ENCODE measurements at regions not wholly inside any gene's neighbourhood (a gene's known extent, or its start where the extent isn't known, plus 50 kb on each side); places are given as distances from the start of the nearest gene placed in this dataset.
"Not testable (repeated sequence)": the region's sequence is repeated elsewhere in the genome, so short reads cannot be mapped to it uniquely, and the experiment has no call there.

DNA sequence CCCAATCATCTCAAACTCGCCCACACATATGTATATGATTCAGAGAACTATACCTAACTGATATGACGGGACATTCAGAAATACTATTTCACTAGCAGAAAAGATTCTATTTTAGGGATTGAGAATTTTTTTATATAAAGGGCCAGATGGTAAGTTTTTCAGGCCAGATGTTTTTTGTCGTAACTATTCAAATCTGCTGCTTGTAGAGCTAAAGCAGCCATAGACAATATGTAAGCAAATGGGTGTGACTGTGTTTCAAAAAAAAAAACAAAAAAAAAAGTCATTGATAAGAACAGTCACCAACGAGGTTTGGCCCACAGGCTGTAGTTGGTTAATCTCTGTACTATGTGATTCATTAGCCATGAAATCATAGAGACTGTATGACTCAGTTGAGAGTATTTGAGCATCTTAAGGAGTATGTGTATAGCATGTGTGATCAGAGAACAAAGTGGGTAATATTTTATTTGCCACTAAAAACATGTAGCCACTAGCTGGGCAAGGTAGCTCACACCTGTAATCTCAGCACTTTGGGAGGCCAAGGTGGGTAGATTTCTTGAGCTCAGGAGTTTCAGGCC, 2724.7 kb downstream of the PCDH9 start:
- no peak overlapping the region for H3K4me3 ChIP-seq (ENCODE audit: low read depth, low read length)
- TF ChIP-seq CTCF (IDR thresholded peaks at IDR 0.05; ENCODE audit: borderline replicate concordance, insufficient read depth, low read depth, low read length) = no peak

DNA sequence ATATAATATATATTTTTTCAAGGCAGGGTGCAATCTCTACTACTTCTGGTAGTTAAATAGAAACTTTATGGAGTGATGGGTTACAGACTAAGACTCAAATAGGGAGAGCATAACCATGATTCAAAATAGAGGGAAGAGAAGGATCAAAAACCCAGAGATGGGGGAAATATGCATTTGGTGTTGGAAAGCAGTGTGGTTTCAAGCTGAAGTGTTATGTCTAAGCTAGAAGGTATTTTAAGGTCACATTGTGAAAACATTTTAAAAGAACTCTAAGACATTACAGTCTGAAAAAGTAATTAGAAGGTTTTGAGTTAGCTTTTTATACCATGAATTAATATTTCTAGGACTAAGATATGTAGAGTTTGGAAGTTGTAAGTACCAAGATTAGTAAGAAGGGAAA, 2741.4 kb downstream of the PCDH9 start:
- TF ChIP-seq CTCF (IDR thresholded peaks at IDR 0.05; ENCODE audit: borderline replicate concordance, insufficient read depth, low read depth, low read length) = no peak
- no peak overlapping the region for H3K4me3 ChIP-seq (ENCODE audit: low read depth, low read length)

DNA sequence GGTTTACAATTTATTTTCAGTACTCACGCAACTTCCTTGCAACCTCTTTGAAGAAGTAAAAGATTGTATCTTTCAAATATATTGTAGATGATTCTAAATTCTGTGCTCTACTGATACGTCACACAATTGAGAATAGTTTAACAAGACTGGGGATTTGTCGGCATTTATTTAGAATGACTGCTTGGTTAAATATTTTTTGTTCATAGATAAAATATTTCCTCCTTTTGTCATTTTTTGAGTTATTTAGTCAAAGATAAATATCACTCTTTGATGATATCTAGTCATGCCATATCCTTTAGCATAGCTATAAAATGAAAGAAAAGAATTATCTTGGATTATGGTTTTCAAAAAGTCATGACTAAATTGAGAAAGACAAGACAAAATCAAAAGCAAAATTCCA, 2747.8 kb downstream of the PCDH9 start:
- H3K4me3 ChIP-seq (ENCODE audit: low read depth, low read length) = no peak overlapping the region

GRCh38 chr13:64480672-64481071, 2749.5 kb downstream of the PCDH9 start:
- no peak for TF ChIP-seq CTCF (IDR thresholded peaks at IDR 0.05; ENCODE audit: borderline replicate concordance, insufficient read depth, low read depth, low read length)
- no peak overlapping the region for H3K4me3 ChIP-seq (ENCODE audit: low read depth, low read length)

More for the DNA sequence above, 2747.8 kb downstream of the PCDH9 start:
- TF ChIP-seq CTCF (IDR thresholded peaks at IDR 0.05; ENCODE audit: borderline replicate concordance, insufficient read depth, low read depth, low read length) = no peak

DNA sequence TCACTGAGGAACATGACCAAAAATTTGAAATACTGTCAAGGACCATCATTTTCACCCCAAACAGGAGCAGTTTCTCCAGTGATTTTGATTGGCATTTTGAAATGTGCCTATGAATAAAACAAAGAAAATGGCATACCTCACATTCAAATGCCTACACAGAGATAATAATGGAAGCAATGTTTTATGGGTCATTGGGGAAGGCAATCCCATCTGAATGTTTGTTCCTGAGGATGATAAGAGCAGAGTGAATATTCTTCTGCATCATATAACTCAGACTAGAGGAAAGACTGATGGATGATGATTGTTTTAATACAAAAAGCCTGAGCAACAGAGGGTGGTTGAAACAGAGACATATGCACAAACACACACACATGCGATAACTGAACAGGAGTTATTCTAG, 2749.9 kb downstream of the PCDH9 start:
- TF ChIP-seq CTCF (IDR thresholded peaks at IDR 0.05; ENCODE audit: borderline replicate concordance, insufficient read depth, low read depth, low read length) = no peak
- H3K4me3 ChIP-seq (ENCODE audit: low read depth, low read length) = no peak overlapping the region

DNA sequence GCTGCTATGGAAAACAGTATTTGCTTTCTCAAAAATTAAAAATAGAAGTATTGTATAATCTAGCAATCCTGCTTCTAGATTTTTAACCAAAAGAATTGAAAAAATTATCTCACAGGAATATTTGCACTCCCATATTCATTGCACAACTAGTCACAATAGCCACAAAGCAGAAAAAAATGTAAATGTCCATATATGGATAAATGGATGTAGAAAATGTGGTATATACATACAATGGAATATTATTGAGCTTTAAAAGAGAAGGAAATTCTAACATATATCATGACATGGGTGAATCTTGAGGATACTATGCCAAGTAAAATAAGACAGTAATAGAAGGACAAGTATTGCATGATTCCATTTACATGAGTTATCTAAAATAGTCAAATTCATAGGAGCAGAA, 2753.0 kb downstream of the PCDH9 start:
- TF ChIP-seq CTCF (IDR thresholded peaks at IDR 0.05; ENCODE audit: borderline replicate concordance, insufficient read depth, low read depth, low read length) = no peak
- no peak overlapping the region for H3K4me3 ChIP-seq (ENCODE audit: low read depth, low read length)

DNA sequence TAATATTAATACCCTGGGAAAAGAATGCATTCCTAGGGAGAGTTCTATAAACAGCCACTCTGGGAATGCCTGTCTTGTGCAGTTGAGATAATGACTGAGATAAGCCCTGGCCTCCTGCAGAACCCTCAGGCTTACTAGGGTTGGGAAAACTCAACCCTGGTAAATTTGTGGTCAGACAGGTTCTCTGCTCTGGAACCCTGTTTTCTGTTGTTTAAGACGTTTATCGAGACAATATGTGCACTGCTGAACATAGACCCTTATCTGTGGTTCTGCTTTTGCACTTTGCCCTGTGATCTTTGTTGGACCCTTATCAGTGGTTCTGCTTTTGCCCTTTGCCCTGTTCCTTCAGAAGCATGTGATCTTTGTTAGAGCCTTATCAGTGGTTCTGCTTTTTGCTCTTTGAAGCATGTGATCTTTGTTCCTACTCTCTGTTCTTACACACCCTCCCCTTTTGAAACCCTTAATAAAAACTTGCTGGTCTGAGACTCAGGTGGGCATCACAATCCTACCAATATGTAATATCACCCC, 2754.0 kb downstream of the PCDH9 start:
- H3K4me3 ChIP-seq (ENCODE audit: low read depth, low read length) = not testable (repeated sequence)
